ENCODE measurements at regions not wholly inside any gene's neighbourhood (a gene's known extent, or its start where the extent isn't known, plus 50 kb on each side); places are given as distances from the start of the nearest gene placed in this dataset.

GRCh38 chr7:34341326-34341725, 316.7 kb upstream of the NPSR1 start:
- no peak for TF ChIP-seq CTCF (IDR thresholded peaks at IDR 0.05)
- H3K9me3 Mint-ChIP-seq (ENCODE audit: unreplicated experiment) = peaks cover 9% of the 10 kb centered on the region
- no peak overlapping the region for H3K4me3 Mint-ChIP-seq (ENCODE audit: unreplicated experiment)
- H3K27ac Mint-ChIP-seq (ENCODE audit: unreplicated experiment) = no peak overlapping the region
- DNase-seq (ENCODE audit: extremely low spot score, unreplicated experiment) = no peak
- H3K27me3 Mint-ChIP-seq (ENCODE audit: unreplicated experiment) = no peaks in the 10 kb centered on the region
- H3K36me3 Mint-ChIP-seq (ENCODE audit: unreplicated experiment) = no peaks in the 10 kb centered on the region
- H3K4me1 Mint-ChIP-seq (ENCODE audit: unreplicated experiment) = no peaks in the 10 kb centered on the region

GRCh38 chr7:34342387-34342786, 315.6 kb upstream of the NPSR1 start:
- Mint-ChIP-seq H3K36me3 (ENCODE audit: unreplicated experiment) (no peaks in the 10 kb centered on the region), H3K4me3 (ENCODE audit: unreplicated experiment) (no peak overlapping the region), H3K27ac (ENCODE audit: unreplicated experiment) (no peak overlapping the region), H3K27me3 (ENCODE audit: unreplicated experiment) (no peaks in the 10 kb centered on the region), H3K9me3 (ENCODE audit: unreplicated experiment) (peaks cover 4% of the 10 kb centered on the region), H3K4me1 (ENCODE audit: unreplicated experiment) (no peaks in the 10 kb centered on the region)
- no peak for DNase-seq (ENCODE audit: extremely low spot score, unreplicated experiment)
- TF ChIP-seq CTCF (IDR thresholded peaks at IDR 0.05) = no peak

GRCh38 chr7:34343667-34344066, 314.4 kb upstream of the NPSR1 start:
- no peak overlapping the region for H3K27ac Mint-ChIP-seq (ENCODE audit: unreplicated experiment)
- no peak for DNase-seq (ENCODE audit: extremely low spot score, unreplicated experiment)
- no peaks in the 10 kb centered on the region for H3K9me3 Mint-ChIP-seq (ENCODE audit: unreplicated experiment)
- no peaks in the 10 kb centered on the region for H3K27me3 Mint-ChIP-seq (ENCODE audit: unreplicated experiment)
- no peaks in the 10 kb centered on the region for H3K4me1 Mint-ChIP-seq (ENCODE audit: unreplicated experiment)
- H3K36me3 Mint-ChIP-seq (ENCODE audit: unreplicated experiment) = no peaks in the 10 kb centered on the region
- no peak for TF ChIP-seq CTCF (IDR thresholded peaks at IDR 0.05)
- H3K4me3 Mint-ChIP-seq (ENCODE audit: unreplicated experiment) = no peak overlapping the region

GRCh38 chr7:34354011-34354410, 304.0 kb upstream of the NPSR1 start:
- H3K27me3 Mint-ChIP-seq (ENCODE audit: unreplicated experiment) = no peaks in the 10 kb centered on the region
- TF ChIP-seq CTCF (IDR thresholded peaks at IDR 0.05) = no peak
- DNase-seq (ENCODE audit: extremely low spot score, unreplicated experiment) = no peak
- H3K4me3 Mint-ChIP-seq (ENCODE audit: unreplicated experiment) = no peak overlapping the region
- H3K9me3 Mint-ChIP-seq (ENCODE audit: unreplicated experiment) = no peaks in the 10 kb centered on the region
- no peak overlapping the region for H3K27ac Mint-ChIP-seq (ENCODE audit: unreplicated experiment)
- H3K4me1 Mint-ChIP-seq (ENCODE audit: unreplicated experiment) = peaks cover 9% of the 10 kb centered on the region
- no peaks in the 10 kb centered on the region for H3K36me3 Mint-ChIP-seq (ENCODE audit: unreplicated experiment)

GRCh38 chr7:34354899-34355298, 303.1 kb upstream of the NPSR1 start:
- H3K9me3 Mint-ChIP-seq (ENCODE audit: unreplicated experiment) = no peaks in the 10 kb centered on the region
- H3K27me3 Mint-ChIP-seq (ENCODE audit: unreplicated experiment) = no peaks in the 10 kb centered on the region
- H3K4me1 Mint-ChIP-seq (ENCODE audit: unreplicated experiment) = peaks cover 9% of the 10 kb centered on the region
- no peak for DNase-seq (ENCODE audit: extremely low spot score, unreplicated experiment)
- no peaks in the 10 kb centered on the region for H3K36me3 Mint-ChIP-seq (ENCODE audit: unreplicated experiment)
- TF ChIP-seq CTCF (IDR thresholded peaks at IDR 0.05) = no peak
- H3K27ac Mint-ChIP-seq (ENCODE audit: unreplicated experiment) = no peak overlapping the region
- H3K4me3 Mint-ChIP-seq (ENCODE audit: unreplicated experiment) = no peak overlapping the region
